HFFc6 (cell line): ENCODE measurements at regions not wholly inside any gene's neighbourhood (a gene's known extent, or its start where the extent isn't known, plus 50 kb on each side); places are given as distances from the start of the nearest gene placed in this dataset.

Experiments
- DNase-seq: peaks from one replicate; pipeline ENCODE4 v3.0.0-alpha.2; 2018
- H3K27ac Mint-ChIP-seq: 2 replicates; pipeline ENCODE4 v1.8.0; 2020; ENCODE audit warnings: mild to moderate bottlenecking, mixed read lengths
- H3K27me3 Mint-ChIP-seq: 2 replicates; pipeline ENCODE4 v1.8.0; 2021; ENCODE audit warnings: mild to moderate bottlenecking, moderate library complexity, mixed read lengths; ENCODE audit not compliant: insufficient read depth
- H3K36me3 Mint-ChIP-seq: 2 replicates; pipeline ENCODE4 v1.8.0; 2021; ENCODE audit warnings: low read depth, mixed read lengths
- H3K4me1 Mint-ChIP-seq: 2 replicates; pipeline ENCODE4 v1.8.0; 2020; ENCODE audit warnings: low read depth, mixed read lengths
- H3K4me3 Mint-ChIP-seq: 2 replicates; pipeline ENCODE4 v1.8.0; 2020; ENCODE audit warnings: mild to moderate bottlenecking, moderate library complexity, mixed read lengths
- H3K9me3 Mint-ChIP-seq: 2 replicates; pipeline ENCODE4 v1.8.0; 2020; ENCODE audit warnings: mild to moderate bottlenecking, mixed read lengths
- CTCF ChIP-seq: fragments of 200-600 bp; sonication (generic); IDR thresholded peaks from 2 replicates; pipeline ENCODE4 v1.5.0; 2021; ENCODE audit warnings: antibody characterized with exemption, mild to moderate bottlenecking

- no peaks in the 10 kb centered on the region for H3K27me3 Mint-ChIP-seq
- no peak overlapping the region for H3K27ac Mint-ChIP-seq
- no peak overlapping the region for H3K4me3 Mint-ChIP-seq
- peaks cover 7% of the 10 kb centered on the region for H3K4me1 Mint-ChIP-seq
- DNase-seq: no peak
- H3K9me3 Mint-ChIP-seq: peaks cover 12% of the 10 kb centered on the region
- peaks cover 13% of the 10 kb centered on the region; the same call in 1 of the 2 replicates for H3K36me3 Mint-ChIP-seq
- no peak for TF ChIP-seq CTCF
These were observed 810.9 kb downstream of the LTN1 start for GRCh38 chr21:28181730-28182129.

- H3K27me3 Mint-ChIP-seq: peaks cover 2% of the 10 kb centered on the region; the same call in 1 of the 2 replicates
These were observed 813.5 kb downstream of the LTN1 start for GRCh38 chr21:28179136-28179535.

GRCh38 chr21:28177124-28177523 is 815.6 kb downstream of the LTN1 start:
- Mint-ChIP-seq H3K4me3 (no peak overlapping the region), H3K27ac (no peak overlapping the region), H3K4me1 (peaks cover 8% of the 10 kb centered on the region), H3K36me3 (0 out of 2 replicates have a peak, but pooled peaks cover 6% of the 10 kb centered on the region), H3K27me3 (peaks cover 2% of the 10 kb centered on the region; the same call in 1 of the 2 replicates), H3K9me3 (peaks cover 7% of the 10 kb centered on the region)
- DNase-seq: no peak
- no peak for TF ChIP-seq CTCF

More at GRCh38 chr21:28179136-28179535, 813.5 kb downstream of the LTN1 start:
- peaks cover 13% of the 10 kb centered on the region; the same call in 1 of the 2 replicates for H3K36me3 Mint-ChIP-seq
- H3K4me1 Mint-ChIP-seq: peaks cover 8% of the 10 kb centered on the region
- peaks cover 12% of the 10 kb centered on the region for H3K9me3 Mint-ChIP-seq
- H3K4me3 Mint-ChIP-seq: no peak overlapping the region
- H3K27ac Mint-ChIP-seq: no peak overlapping the region
- TF ChIP-seq CTCF: no peak
- DNase-seq: no peak

- TF ChIP-seq CTCF: no peak
- no peaks in the 10 kb centered on the region for H3K36me3 Mint-ChIP-seq
- H3K27me3 Mint-ChIP-seq: peaks cover 2% of the 10 kb centered on the region; the same call in 1 of the 2 replicates
- no peak for DNase-seq
- no peak overlapping the region for H3K4me3 Mint-ChIP-seq
- peaks cover 8% of the 10 kb centered on the region for H3K4me1 Mint-ChIP-seq
- no peak overlapping the region for H3K27ac Mint-ChIP-seq
- no peaks in the 10 kb centered on the region for H3K9me3 Mint-ChIP-seq
These were observed 818.0 kb downstream of the LTN1 start for GRCh38 chr21:28174701-28175100.

GRCh38 chr21:28174006-28174405 is 818.7 kb downstream of the LTN1 start:
- H3K4me1 Mint-ChIP-seq: peaks cover 8% of the 10 kb centered on the region
- TF ChIP-seq CTCF: no peak
- peaks cover 2% of the 10 kb centered on the region; the same call in 1 of the 2 replicates for H3K27me3 Mint-ChIP-seq
- H3K9me3 Mint-ChIP-seq: no peaks in the 10 kb centered on the region
- no peak overlapping the region for H3K27ac Mint-ChIP-seq
- H3K4me3 Mint-ChIP-seq: no peak overlapping the region
- DNase-seq: no peak
- H3K36me3 Mint-ChIP-seq: no peaks in the 10 kb centered on the region

GRCh38 chr21:28172376-28172775 is 820.3 kb downstream of the LTN1 start:
- Mint-ChIP-seq H3K36me3 (no peaks in the 10 kb centered on the region), H3K4me3 (no peak overlapping the region), H3K9me3 (no peaks in the 10 kb centered on the region), H3K4me1 (peaks cover 7% of the 10 kb centered on the region), H3K27ac (no peak overlapping the region), H3K27me3 (peaks cover 2% of the 10 kb centered on the region; the same call in 1 of the 2 replicates)
- DNase-seq: no peak
- no peak for TF ChIP-seq CTCF
